ENCODE measurements at regions not wholly inside any gene's neighbourhood (a gene's known extent, or its start where the extent isn't known, plus 50 kb on each side); places are given as distances from the start of the nearest gene placed in this dataset.

DNA sequence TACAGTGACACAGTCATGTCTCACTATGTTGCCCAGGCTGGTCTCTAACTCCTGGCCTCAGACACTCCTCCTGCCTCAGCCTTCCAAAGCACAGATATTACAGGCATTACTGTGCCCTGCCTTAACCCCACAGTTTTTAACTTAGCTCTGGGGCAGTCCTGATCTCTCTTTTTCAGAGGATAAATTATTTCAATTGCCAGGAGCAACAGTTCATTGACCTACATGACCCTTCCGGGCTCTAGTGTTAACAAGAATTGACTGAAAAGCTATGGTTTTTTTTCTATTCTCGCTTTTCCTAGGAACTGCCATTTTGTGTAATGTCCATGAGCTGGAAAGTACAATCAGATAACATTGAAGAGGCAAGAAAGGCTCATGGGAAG, 92.8 kb downstream of the HNRNPLL start:
- Mint-ChIP-seq H3K4me3 (no peak overlapping the region), H3K4me1 (peaks cover 2% of the 10 kb centered on the region), H3K9me3 (no peaks in the 10 kb centered on the region), H3K36me3 (ENCODE audit: low read depth) (no peaks in the 10 kb centered on the region), H3K27me3 (peaks cover 1% of the 10 kb centered on the region), H3K27ac (no peak overlapping the region)
- no peak for DNase-seq
- intact Hi-C loops (cut with micrococcal nuclease) = loop anchor here (5.0 kb wide), 2 partner anchors 133 to 528 kb away; partner anchors contain the start of gene ATL2

DNA sequence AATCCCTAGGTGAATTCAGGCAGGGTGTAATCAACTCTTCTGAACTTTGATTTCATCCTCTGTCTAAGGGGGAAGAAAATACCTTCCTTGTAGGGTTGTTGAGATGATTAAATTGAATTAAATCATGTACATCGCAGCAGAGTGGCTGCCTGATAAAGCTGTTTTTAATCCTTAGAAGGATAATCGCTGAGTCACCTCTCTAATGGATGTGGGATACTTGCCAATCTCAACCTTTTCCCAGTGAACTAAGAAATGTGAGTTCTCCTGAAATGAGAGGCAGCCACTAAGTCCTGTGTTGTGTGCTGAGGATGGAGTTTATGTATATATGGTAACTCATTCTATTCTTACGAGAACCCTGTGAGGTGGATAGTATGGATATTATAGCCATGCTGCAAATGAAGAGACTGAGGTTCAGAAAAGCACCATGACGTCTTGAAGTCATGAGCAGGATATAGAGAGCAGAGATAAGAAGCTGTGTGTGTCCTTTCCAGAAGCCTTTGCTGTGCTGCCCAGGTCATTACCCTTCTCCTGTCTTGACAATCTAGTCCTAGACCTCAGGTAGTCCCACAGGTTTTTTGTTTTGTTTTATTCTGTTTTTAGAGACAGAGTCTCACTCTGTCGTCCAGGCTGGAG, 93.3 kb downstream of the HNRNPLL start:
- DNase-seq = no peak
- no peaks in the 10 kb centered on the region for H3K27me3 Mint-ChIP-seq
- no peaks in the 10 kb centered on the region for H3K9me3 Mint-ChIP-seq
- H3K4me1 Mint-ChIP-seq = peaks cover 6% of the 10 kb centered on the region
- no peak overlapping the region for H3K4me3 Mint-ChIP-seq
- intact Hi-C loops (cut with micrococcal nuclease) = loop anchor here (5.0 kb wide), 2 partner anchors 132 to 527 kb away; partner anchors contain the start of gene ATL2
- no peaks in the 10 kb centered on the region for H3K36me3 Mint-ChIP-seq (ENCODE audit: low read depth)
- no peak overlapping the region for H3K27ac Mint-ChIP-seq

DNA sequence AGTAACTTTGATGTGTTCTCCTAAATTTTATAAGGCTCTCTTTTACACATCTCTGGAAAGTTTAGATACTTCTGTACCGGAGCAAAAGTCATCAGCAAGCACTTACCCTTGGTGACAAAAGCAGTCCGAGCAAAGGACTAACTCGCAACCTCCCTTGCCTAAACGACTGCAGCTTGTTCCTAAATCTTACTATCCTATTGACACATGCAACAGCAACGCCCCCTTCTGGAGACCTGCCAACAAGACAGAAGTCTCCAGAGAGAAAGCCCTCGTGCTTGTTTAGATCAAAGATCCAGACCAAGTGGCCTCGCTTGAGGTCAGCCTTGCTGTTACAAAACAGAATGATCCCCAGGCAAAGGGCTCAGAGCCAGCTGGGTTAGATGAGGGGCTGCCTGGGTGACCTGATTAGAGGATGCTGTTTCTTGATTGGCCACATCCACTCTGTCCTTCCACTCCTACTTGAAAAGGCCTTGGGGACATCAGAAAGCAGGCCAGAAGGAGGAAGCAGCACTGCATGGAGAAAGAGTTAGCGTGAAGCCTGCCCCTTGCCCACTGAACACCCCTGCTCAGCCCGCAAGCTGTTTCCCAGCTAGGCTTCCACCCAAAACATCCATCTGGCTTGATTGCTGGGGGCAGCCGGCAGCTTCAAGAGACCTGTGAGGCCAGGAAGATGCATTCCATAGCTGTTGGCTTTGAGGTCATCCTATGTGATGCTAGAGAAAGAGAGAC, 94.3 kb downstream of the HNRNPLL start:
- no peaks in the 10 kb centered on the region for H3K9me3 Mint-ChIP-seq
- peaks cover 8% of the 10 kb centered on the region for H3K4me1 Mint-ChIP-seq
- H3K36me3 Mint-ChIP-seq (ENCODE audit: low read depth) = no peaks in the 10 kb centered on the region
- DNase-seq = peak; percentile 93
- intact Hi-C loops (cut with micrococcal nuclease) = loop anchor here (1.0 to 5.0 kb wide), 3 partner anchors 131 to 526 kb away; partner anchors contain the start of gene ATL2
- H3K4me3 Mint-ChIP-seq = no peak overlapping the region
- H3K27me3 Mint-ChIP-seq = no peaks in the 10 kb centered on the region
- H3K27ac Mint-ChIP-seq = no peak overlapping the region

DNA sequence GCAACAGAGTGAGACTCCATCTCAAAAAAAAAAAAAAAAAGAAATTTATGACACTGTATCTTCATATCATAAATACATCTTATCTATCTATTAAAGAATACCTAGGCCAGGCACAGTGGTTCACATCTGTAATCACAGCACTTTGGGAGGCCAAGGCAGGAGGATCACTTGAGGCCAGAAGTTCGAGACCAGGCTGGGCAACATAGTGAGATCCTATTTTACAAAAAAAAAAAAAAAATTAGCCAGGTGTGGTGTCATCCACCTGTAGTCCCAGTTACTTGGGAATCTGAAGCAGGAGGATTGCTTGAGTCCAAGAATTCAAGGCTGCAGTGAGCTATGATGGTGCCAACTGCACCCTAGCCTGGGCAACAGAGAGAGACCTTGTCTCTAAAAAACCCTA, 95.0 kb downstream of the HNRNPLL start:
- intact Hi-C loops (cut with micrococcal nuclease) = loop anchor here (1.0 to 5.0 kb wide), 3 partner anchors 130 to 525 kb away; partner anchors contain the start of gene ATL2
- DNase-seq = no peak
- no peaks in the 10 kb centered on the region for H3K36me3 Mint-ChIP-seq (ENCODE audit: low read depth)
- no peak overlapping the region for H3K4me3 Mint-ChIP-seq
- no peaks in the 10 kb centered on the region for H3K27me3 Mint-ChIP-seq
- H3K27ac Mint-ChIP-seq = no peak overlapping the region
- H3K4me1 Mint-ChIP-seq = peaks cover 8% of the 10 kb centered on the region
- H3K9me3 Mint-ChIP-seq = no peaks in the 10 kb centered on the region

DNA sequence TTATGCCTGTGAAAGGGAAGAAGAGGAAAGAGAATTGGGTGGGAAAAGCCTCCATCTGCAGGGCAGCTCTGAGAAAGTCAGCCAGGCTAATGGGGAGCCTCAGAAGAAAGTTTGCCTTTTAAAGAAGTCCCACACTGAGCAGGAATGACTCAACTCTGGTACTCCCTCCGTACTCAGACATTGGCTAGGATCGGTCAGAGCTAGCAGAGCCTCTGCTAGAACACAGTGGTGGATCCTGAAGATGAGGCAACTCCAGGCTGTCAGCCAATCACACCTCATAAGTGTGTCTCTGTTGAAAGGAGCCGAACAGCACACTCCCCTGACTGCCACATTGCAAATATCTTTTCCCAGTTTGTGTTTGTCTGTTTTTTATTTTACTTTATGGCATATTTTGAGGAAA, 96.9 kb downstream of the HNRNPLL start:
- peaks cover 10% of the 10 kb centered on the region for H3K27me3 Mint-ChIP-seq
- DNase-seq = no peak
- H3K27ac Mint-ChIP-seq = no peak overlapping the region
- no peak overlapping the region for H3K4me3 Mint-ChIP-seq
- no peaks in the 10 kb centered on the region for H3K36me3 Mint-ChIP-seq (ENCODE audit: low read depth)
- intact Hi-C loops (cut with micrococcal nuclease) = loop anchor here (5.0 kb wide), 2 partner anchors 128 to 523 kb away; partner anchors contain the start of gene ATL2
- H3K9me3 Mint-ChIP-seq = no peaks in the 10 kb centered on the region
- peaks cover 8% of the 10 kb centered on the region for H3K4me1 Mint-ChIP-seq

DNA sequence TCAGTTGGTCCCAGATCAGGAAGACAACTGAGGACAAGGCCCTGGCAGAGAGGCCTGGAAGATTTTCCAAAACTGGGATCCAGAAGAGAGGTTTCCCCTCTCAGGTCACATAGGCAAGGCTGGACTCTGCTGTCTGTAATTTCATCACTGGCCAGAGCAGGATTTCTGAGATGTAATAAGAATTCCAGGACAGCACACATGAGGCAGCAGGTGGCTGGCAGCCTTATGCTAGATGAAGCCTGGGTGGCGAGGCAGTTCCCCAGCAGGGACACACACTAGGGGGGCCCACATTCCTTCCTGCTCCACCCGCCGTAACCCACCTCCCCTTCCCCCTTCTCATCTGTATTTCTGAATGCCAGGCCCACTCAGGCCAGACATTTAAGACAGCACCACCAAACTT, 98.6 kb downstream of the HNRNPLL start:
- no peaks in the 10 kb centered on the region for H3K36me3 Mint-ChIP-seq (ENCODE audit: low read depth)
- H3K27ac Mint-ChIP-seq = no peak overlapping the region
- H3K4me3 Mint-ChIP-seq = no peak overlapping the region
- H3K4me1 Mint-ChIP-seq = peaks cover 8% of the 10 kb centered on the region
- intact Hi-C loops (cut with micrococcal nuclease) = no loop called here
- H3K27me3 Mint-ChIP-seq = peaks cover 16% of the 10 kb centered on the region
- H3K9me3 Mint-ChIP-seq = no peaks in the 10 kb centered on the region
- no peak for DNase-seq

DNA sequence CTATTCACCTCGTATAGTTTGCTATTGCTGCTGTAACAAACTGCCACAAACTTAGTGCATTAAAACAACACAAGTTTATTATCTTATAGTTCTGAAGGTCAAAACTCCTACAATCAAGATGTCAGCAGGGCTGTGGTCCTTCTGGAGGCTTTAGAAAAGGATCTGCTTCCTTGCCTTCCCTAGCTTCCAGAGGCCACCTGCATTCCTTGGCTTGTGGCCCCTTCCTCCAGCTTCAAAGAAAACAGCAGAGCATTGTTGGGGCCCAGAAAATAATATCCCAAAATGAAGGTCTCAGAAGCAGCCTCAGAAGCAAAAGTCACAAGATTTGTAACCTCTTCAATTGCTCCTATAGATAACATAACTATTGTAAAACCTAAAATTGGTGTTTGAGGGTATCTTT, 100.6 kb downstream of the HNRNPLL start:
- peaks cover 16% of the 10 kb centered on the region for H3K27me3 Mint-ChIP-seq
- no peak overlapping the region for H3K27ac Mint-ChIP-seq
- H3K4me1 Mint-ChIP-seq = peaks cover 10% of the 10 kb centered on the region
- DNase-seq = no peak
- no peak overlapping the region for H3K4me3 Mint-ChIP-seq
- intact Hi-C loops (cut with micrococcal nuclease) = no loop called here
- no peaks in the 10 kb centered on the region for H3K36me3 Mint-ChIP-seq (ENCODE audit: low read depth)
- no peaks in the 10 kb centered on the region for H3K9me3 Mint-ChIP-seq

DNA sequence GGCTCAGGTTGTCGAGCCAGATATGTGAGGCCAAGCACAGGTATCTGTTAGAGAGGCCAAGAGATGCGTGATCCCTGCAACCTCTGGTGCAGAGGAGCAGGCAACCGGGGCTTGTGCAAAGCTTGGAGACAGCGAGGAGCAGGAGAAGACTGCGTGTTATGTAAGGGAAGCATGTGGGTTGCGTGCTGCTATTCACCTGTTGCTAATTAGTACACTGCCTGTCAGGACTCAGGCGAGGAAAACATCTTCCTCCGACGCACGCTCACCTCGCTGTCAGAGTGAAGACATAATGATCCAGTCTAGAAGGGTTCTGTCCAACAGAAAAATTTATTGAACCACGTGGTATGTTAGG, 102.5 kb downstream of the HNRNPLL start:
- no peaks in the 10 kb centered on the region for H3K9me3 Mint-ChIP-seq
- no peaks in the 10 kb centered on the region for H3K36me3 Mint-ChIP-seq (ENCODE audit: low read depth)
- no peak overlapping the region for H3K4me3 Mint-ChIP-seq
- no peak for DNase-seq
- intact Hi-C loops (cut with micrococcal nuclease) = no loop called here
- peaks cover 16% of the 10 kb centered on the region for H3K27me3 Mint-ChIP-seq
- H3K4me1 Mint-ChIP-seq = peaks cover 10% of the 10 kb centered on the region
- H3K27ac Mint-ChIP-seq = no peak overlapping the region

DNA sequence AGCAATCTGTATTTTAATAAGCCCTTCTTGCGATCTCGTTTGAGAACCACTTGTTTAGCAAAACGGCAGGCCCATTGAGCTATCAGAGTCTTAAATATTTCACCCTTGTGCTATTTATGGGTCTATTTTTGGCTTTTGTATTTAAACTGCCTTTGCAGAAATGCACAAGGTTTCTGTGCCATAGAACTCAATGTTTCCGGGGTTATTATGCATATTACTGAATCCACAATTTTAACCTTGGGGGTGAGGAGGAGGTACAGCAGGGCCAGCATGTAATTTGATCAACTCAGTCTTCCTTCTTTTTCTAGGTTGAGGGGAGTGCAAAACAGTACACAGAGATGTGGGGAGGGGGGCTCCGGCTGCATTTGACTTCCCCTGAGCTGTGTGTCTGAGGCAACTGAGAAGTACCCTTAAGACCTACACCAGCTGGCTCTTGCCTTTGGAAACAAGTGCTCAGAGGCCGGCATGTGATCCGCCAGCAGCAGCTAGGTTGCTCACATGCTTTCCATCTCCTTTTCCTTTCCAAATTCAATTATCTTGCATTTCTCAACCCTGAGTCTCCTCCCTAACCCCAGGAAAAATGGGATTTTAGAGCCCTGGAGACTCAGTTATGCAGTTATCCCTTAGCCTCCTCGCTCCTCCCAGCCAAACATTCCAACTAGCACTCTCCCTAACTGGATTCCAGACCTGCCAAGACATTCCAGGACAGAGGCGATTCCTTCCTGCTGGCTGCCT, 103.0 kb downstream of the HNRNPLL start:
- Mint-ChIP-seq H3K27ac (no peak overlapping the region), H3K4me1 (peaks cover 5% of the 10 kb centered on the region), H3K4me3 (no peak overlapping the region), H3K9me3 (no peaks in the 10 kb centered on the region), H3K36me3 (ENCODE audit: low read depth) (no peaks in the 10 kb centered on the region), H3K27me3 (peaks cover 16% of the 10 kb centered on the region)
- DNase-seq = no peak
- intact Hi-C loops (cut with micrococcal nuclease) = no loop called here

DNA sequence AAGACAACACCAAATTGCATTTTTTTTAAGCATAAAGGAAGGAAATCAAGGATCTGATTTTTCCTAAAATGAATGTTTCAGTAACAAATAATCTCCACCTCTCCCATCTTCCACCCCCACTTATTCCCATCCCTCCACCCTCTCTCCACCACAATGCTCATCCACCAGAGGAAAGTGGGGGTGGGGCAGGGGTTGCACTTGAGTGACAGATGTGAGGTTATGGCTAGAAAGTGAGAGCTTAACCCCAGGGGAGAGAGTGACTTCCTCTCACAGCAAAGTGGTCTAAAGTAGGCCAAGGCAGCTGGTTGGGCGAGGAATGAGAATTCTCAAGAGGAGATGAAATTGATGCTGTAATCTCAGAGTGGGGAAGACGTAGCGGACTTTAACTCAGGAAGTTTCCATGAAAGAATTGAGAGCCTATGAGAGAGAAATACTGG, 104.7 kb downstream of the HNRNPLL start:
- intact Hi-C loops (cut with micrococcal nuclease) = no loop called here
- Mint-ChIP-seq H3K4me3 (no peak overlapping the region), H3K4me1 (peaks cover 2% of the 10 kb centered on the region), H3K27me3 (peaks cover 19% of the 10 kb centered on the region), H3K27ac (no peak overlapping the region), H3K36me3 (ENCODE audit: low read depth) (no peaks in the 10 kb centered on the region), H3K9me3 (peaks cover 3% of the 10 kb centered on the region)
- no peak for DNase-seq

DNA sequence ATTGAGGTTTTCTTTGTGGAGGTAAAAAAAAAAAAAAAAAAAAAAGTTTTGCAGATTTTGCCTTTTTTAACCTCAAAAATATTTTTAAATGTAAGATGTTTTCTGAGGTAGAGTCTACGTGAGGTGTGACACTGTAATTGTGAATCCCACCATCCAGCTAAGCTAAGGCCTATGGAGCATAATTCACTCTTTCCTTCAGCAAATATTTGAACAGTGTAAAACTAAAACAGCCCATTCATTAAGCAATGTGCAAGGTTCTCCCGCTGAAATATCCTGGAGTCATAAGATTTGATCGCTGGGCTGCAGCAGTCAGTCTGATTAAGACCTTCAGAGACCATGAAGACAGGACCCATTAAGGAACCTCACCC, 105.1 kb downstream of the HNRNPLL start:
- H3K27ac Mint-ChIP-seq = no peak overlapping the region
- H3K4me1 Mint-ChIP-seq = peaks cover 2% of the 10 kb centered on the region
- intact Hi-C loops (cut with micrococcal nuclease) = no loop called here
- H3K4me3 Mint-ChIP-seq = no peak overlapping the region
- H3K36me3 Mint-ChIP-seq (ENCODE audit: low read depth) = no peaks in the 10 kb centered on the region
- H3K9me3 Mint-ChIP-seq = peaks cover 3% of the 10 kb centered on the region
- no peak for DNase-seq
- H3K27me3 Mint-ChIP-seq = peaks cover 18% of the 10 kb centered on the region

DNA sequence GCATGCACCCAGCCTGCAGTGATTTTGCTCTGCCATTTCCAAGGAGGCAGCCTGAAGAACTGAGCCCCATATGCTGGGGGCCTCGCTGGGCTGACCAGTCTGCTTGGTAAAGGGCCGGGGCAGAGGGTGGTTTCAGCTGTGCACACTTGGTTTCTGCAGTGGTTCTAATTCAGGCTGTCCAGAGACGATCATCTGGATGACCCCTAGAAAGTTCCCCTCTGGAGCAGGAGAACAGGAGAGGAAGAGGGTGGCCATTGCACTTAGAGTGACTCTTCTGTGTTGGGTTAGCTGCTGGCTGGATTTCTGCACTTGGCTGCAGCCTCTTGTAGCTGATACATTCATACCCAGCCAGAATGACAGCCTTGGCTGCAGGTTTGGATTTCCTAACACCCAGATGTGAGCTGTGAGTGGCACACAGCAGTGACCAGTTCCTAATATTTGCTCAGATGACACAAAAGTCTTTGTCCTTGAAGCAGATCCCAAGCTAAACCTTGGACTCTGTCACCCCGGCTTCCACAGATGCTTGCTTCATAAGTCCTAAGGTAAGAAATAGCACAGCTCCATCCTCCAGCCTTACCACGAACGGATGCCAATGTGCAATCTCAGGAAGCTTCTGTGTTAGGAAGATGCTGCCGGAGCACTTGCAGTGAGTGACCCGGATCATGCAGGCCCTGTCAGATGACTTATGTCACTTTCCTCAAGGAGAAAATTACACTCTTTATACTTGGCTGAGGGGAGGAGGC, 105.6 kb downstream of the HNRNPLL start:
- H3K4me3 Mint-ChIP-seq = no peak overlapping the region
- intact Hi-C loops (cut with micrococcal nuclease) = no loop called here
- H3K4me1 Mint-ChIP-seq = peaks cover 2% of the 10 kb centered on the region
- peaks cover 3% of the 10 kb centered on the region for H3K9me3 Mint-ChIP-seq
- DNase-seq = no peak
- H3K36me3 Mint-ChIP-seq (ENCODE audit: low read depth) = no peaks in the 10 kb centered on the region
- H3K27me3 Mint-ChIP-seq = peaks cover 17% of the 10 kb centered on the region
- no peak overlapping the region for H3K27ac Mint-ChIP-seq

DNA sequence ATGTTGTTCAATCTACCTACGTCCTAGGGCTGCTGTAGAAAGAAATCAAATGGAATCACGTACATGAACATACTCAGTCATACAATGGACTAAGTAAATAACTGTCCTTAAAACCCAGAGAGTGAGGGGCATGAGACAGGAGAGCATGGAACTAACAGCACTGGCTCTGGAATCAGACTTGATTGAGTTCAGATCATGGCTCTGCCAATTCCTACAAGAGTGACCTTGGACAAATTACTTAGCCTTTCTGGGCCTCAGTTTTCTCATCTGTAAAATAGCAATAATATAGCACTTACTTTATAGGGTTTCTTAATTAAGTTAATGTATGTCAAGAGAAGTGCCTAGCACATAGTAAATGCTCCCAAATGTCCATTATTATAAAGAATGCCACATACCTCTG, 106.8 kb downstream of the HNRNPLL start:
- H3K4me3 Mint-ChIP-seq = no peak overlapping the region

More for the DNA sequence above, 106.8 kb downstream of the HNRNPLL start:
- intact Hi-C loops (cut with micrococcal nuclease) = no loop called here
- DNase-seq = no peak
- Mint-ChIP-seq H3K9me3 (peaks cover 3% of the 10 kb centered on the region), H3K27me3 (peaks cover 10% of the 10 kb centered on the region), H3K27ac (no peak overlapping the region), H3K4me1 (peaks cover 2% of the 10 kb centered on the region), H3K36me3 (ENCODE audit: low read depth) (no peaks in the 10 kb centered on the region)
